GM21381 (cell line): ENCODE measurements at regions not wholly inside any gene's neighbourhood (a gene's known extent, or its start where the extent isn't known, plus 50 kb on each side); places are given as distances from the start of the nearest gene placed in this dataset.

Source experiments
- ATAC-seq: cut with Tn5 transposase; IDR thresholded peaks from one replicate; pipeline ENCODE4 v1.9.1; 2021; ENCODE audit warnings: mild to moderate bottlenecking, moderate library complexity; ENCODE audit not compliant: unreplicated experiment

DNA sequence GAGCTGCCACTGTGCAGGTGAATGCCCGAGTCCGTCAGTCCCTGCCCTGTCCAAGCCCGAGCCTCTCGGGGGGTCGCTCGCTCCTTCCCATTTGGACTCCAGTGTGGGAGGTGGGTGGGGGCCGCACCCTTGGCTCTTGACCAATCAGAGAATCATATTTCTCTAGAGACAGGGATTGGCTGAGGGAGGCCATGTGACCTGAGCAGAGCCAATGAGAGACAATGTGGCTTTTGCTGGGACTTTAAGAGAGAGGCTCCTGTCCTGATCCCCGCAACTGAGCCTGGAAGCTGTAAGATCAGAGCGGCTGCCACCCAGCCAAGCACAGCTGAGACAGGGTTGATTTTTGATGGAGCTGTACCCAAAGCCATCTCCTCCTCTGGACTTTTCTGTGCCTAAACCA lies 199.3 kb downstream of the TFAP2C start:
- no peak for ATAC-seq

DNA sequence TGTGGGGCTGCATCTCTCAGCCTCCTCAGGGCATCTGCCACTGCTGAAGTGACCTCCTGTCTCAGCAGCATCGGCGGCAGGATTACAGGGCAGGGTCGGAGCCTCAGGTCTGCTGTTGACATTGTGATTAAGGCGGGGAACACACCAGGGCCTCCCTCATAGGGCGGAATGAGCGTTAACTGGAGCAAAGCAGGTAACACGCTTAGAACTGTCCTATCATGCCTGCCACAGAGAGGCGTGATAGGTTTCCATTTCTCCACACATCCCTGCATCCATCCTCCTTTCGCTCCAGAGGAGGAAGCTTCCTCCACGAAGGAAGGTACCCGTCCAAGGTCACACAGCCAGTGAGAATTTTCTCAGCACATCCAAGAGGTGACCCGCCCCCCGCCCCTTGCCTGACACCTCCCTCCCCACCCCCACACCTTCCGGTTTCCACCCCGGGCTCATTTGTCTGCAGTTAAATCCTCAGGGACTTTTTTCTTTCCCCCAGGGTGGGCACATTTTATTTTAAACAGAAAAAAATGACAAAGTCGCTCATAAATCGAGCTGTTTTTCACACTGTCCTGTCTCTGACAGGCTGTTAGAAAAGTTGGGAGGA lies 200.8 kb downstream of the TFAP2C start:
- no peak for ATAC-seq

DNA sequence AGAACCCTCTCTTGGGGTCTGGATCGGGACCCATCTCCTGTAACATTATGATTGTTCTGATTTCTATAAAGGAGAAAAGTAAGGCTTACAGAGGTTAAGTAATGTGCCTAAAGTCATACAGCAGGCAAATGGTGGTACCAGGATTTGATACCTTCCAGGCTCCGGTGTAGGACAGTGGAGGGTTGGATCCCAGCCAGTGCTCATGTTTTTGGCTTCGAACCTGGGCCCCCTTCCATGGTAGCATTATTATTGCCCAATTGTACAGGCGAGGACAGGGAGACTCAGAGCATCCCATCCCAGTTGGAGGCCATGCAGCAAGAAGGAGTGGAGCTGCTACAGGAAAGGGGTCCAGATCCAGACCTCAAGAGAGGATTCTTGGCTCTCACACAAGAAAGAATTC lies 202.7 kb downstream of the TFAP2C start:
- no peak for ATAC-seq

DNA sequence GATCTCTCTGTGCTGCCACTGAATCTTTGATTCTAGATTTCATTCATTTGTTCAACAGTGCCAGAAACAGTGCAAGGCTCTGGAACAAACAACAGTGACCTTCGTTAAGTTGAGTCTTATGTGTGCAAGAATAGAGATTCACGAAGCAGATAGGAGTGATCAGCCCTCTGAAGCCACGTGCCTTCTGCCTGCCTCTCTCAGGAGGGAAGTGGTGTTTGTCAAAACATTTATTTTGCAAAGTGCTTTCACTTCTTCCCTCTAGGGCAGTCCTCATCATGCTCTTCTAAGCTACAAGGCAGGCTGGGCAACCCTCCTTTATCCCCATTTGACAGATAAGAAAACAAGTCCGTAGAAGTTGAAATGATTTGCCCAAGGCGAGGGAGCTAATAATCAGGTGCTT lies 204.3 kb downstream of the TFAP2C start:
- ATAC-seq, result no peak

DNA sequence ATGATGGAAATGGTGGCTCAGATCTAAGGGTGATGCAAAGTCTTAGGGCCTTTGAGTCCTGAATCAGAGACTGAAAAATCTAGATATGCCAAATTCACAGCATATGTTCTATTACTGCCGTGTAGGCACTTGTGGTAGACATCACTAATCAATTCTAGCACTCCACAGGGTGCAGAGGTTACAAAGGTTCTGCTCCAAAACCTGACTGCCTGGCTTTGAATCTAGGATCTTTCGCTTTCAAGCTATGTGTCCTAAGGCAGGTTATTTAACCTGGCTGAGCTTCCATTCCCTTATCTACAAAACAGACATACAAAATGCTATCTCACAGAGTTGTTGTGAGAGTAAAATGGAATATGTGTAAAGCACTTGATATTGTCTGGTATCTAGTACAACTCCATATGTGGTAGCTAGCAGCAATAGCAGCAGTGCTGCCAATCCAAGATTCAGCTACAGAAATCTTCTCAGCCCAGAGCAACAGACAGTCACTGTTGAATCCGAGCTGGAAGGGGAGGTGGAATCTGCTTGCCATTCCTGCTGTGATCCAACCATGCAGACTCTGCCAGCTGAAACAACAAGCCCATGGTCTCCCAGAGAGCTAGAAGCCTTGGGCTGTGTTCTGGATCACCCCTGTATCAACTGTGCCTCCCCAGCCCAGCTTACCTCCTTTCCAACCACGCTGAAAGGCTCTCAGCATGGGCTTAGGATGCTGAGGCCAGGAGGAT lies 206.9 kb downstream of the TFAP2C start:
- no peak for ATAC-seq

DNA sequence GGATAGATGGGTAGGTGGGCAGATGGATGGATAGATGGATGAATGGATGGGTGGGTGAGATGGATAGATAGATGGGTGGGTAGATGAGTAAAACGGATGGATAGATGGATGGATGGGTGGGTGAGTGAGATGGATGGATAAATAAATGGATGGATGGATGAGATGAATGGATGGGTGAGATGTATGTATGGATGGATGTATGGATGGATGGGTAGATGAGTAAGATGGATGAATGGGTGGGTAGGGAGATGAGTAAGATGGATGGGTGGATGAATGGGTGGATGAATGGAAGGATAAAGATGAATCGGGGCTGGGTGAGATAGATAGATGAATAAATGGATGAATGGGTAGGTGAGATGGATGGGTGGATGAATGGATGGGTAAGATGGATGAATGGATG lies 210.1 kb downstream of the TFAP2C start:
- ATAC-seq, result no peak

DNA sequence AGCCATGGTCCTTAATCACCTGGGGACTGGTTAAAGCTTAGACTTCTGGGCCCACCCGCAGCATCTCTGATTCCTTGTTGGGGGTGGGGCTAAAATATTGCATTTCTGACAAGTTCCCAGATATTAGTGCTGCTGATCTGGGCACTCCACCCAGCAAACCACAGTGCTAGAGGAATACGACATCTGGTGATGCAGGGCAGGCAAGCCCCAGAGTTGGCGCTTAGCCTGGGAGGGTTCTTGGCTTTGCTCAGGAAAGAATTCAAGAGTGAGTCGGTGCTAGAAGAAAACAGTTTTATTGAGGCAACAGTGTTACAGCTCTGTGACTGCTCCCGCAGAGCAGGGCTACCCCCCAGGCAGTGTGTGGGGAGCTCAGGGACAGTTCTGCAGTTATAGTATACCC lies 210.7 kb downstream of the TFAP2C start:
- ATAC-seq, result no peak

DNA sequence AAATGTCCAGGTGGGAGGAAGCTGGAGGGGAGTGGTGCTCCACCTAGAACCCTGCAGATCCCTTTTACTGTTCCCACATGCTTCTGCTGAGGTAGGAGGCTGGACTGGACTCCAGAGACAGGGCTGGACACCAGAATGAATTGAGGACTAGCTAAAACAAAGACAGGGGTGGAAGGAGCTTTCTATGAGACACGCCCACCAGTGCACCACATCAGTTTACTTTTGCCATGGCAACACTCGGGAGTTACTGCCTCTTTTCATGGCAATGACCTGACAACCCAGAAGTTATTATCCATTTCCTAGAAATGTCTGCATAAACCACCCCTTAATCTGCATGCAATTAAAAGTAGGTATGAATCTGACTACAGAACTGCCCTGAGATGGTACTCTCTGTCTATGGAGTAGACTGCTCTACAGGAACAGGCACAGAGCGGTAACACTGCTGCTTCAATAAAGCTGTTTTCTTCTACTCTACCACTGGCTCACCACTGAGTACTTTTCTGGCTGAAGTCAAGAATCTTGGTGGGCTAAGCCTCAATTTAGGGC lies 211.7 kb downstream of the TFAP2C start:
- no peak for ATAC-seq

DNA sequence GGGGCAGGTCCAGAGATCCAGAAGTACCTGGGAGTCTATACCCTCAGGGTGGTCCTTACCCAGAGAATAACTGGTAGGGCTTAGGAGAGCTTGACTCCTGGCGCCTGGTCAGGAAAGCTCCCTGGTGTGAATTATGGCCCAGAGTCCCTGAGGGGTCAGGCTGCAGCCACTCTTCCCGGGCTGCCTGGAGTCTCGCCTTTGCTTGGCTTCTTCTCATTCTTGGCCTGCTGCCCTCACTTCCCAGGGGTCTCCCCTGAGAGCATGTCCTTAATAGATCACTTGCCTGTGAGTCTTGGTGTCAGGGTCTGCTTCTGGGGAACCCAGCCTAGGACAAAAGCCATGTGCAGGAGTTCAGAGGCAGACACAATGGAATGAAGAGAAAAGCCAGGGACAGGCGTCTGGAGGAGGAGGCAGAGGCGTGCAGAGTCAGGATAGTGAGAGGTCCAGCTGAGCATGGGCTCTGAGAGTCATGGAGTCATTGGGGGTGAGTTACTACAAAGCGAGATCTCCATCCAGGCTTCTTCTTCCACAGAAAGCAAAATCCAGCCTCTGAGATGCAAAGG lies 212.3 kb downstream of the TFAP2C start:
- ATAC-seq, result no peak

DNA sequence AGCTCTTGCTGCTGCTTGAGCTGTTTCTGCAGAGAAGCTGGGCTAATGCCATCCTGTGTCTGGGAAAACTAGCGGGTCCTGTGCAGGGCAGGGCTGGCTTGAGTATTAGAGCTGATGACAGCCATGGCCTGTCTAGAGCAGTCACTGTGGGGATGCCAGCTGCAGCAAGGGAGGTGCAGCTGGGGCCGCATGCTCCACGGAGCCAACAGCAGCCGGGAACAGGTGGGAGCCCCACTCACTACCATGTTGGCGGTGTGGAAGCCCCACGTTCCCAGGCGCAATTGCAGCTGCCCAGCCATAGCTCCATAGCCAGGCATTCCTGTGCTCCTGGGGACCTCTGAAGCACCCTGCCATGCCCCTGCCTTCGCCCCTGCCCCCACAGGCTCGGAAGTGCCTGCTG lies 212.9 kb downstream of the TFAP2C start:
- no peak for ATAC-seq

DNA sequence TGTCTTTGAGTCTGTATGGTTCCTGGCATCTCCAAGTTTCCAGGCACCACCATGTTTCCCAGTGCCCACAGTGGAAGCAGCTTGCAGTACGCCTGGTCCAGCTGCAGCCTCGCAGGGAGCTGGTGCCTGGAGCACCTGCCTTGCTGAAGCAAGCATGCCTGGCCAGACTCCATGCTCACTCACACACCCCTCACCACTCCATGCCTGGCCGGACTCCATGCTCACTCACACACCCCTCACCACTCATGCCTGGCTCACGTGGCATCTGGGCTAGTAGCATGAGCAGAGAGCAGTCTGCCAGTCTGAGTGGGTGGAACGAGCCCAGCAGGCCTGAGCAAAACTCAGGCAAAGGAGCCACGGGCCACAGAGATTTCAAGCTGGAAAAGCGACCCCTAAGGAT lies 214.3 kb downstream of the TFAP2C start:
- no peak for ATAC-seq

DNA sequence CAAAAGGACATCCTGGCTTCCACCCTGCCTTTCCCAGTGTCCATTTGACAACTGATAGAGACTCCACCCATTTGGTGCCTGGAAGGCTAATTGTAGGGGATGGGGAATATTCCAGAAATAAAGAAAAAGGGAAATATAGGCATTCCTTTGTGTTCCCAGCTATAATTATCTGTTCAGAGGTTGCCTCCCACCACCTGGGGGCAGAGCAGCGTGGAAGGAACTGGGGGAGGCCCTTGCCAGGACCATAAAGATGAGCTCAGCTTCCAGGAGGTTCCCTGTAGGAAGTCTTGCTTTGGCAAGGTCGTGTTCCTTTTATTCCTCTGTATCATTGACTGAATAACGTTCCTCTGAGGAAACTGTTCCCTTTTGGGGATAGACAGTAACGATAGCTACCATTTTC lies 214.7 kb downstream of the TFAP2C start:
- ATAC-seq, result no peak

DNA sequence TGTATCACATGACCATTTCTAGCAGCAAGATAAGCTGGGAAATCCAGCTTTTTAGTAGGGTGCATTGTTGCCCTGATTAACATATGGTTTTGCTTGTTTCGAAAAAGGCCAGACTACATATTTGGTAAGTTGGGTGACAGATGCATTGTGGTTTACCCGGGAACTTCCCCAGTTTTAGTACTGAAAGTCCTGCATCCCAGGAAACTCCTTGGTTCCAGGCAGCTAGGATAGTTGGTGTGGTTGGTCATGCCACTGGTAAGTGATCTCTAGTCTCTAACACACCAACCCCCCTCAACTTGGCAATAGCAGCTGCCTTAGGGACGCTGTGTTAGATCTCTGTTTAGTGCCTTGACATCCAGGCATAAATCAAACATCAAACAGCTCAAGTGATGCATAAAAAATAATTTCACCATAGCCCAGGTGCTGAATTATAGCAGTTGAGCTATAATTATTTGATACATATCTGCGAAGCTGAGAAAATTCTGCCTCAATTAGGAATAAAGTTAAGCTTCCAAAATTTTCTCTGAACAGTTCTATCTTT lies 216.5 kb downstream of the TFAP2C start:
- no peak for ATAC-seq

DNA sequence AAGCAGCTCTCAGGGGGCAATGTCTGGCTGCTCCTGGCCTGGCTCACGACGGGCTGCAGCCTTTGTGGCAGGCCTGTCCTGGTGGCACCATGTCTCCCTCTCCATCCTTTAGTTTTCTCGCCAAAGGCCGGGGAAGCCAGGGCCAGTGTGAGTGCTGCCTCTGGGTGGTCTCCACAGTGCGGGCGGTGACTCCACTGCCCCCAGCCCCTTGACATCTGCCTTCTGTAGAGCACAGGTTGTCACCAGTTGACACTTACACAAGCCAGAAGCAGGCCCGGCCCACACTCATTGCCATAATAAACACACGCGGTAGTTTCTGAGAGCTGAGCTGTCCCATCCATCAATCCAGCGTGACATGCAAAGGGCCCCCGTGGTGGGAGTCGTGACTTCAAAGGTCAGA lies 219.5 kb downstream of the TFAP2C start:
- ATAC-seq, result no peak

DNA sequence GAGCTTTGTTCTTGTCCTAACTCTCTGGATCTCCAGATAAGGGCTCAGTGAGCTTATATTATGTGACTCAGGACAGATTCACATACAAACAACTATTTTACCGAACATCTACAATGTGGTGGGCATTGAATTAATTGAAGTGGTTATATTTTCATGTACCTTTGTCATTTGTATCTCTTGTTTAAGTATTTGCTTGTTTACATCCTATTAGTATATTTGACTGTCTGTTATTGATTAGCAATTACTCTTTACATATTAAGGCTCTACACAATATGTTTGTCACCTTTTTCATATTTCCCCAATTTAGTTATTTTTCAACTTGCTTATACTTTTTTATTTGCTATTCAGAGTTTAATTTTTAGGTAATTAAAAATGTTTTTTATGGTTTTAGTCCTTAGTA lies 222.4 kb downstream of the TFAP2C start:
- ATAC-seq, result no peak

DNA sequence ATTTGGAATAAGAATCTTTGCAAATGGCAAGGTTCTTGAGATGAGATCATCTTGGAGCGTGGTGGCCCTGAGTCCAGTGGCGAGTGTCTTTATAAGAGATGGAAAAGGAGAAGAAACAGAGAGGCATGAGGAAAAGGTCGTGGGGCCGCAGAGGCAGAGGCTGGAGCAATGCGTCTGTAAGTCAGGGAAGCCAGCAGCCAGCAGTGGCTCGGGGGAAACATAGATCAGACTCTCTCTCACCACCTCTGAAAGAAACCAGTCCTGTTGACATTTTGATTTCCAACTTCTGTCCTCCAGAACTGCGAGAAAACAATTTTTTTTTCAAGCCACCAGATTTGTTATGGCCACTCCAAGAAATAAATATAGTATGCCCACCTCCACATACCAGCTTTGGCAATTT lies 226.6 kb downstream of the TFAP2C start:
- no peak for ATAC-seq

DNA sequence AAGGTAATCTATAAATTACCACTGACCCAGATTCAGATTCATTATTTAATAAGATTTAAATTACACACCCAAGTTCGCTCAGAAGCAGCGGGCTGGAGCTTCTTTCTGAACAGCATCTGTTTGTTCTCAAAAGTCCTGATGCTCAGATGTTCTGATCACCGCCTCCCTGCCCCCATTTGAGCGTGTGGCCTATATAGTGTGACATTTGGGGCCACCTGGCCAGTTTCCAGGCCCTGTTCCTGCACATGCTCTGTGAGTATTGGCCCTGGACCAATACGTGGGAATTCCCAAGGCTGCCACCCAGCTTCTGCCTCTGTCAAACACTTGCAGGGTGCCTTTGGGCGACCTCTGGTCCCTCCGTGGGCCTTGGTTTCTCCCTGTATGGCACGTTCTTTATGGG lies 228.8 kb downstream of the TFAP2C start:
- no peak for ATAC-seq

DNA sequence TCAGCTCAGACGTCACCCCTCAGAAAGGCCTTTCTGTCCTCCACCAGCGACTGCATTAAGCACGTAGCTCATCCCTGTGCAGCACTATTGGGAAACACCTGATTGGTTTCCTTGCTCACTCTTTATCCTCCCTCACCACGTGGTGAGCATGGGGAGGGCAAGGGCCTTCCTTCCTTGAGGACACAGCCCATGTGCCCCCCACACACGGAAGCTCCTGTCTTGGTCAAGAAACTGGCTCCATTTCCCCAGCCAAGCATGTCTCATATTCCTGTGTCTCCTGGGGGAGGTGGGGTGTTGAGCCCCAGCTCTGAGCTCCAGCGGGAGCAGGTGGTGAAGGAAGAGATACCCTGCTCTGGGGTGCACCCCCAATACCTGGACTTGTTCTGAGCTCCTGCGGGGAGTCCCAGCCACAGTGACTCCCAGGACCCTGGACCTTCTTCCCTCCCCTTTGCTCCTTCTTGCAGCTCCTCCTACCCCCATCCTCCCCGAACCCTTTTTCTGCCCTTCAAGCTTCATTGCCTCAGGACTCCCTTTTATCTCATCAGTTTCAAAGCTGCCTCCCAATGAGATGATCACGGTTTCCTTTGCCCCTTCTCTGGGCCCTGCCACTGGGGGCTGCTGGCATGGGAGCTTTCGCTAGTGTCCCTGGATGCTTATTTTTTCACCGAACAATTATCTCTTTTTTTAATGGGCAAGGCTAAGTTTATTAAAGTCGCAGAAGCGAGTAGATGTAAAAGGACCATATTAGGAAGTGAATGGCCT lies 230.1 kb downstream of the TFAP2C start:
- no peak for ATAC-seq

DNA sequence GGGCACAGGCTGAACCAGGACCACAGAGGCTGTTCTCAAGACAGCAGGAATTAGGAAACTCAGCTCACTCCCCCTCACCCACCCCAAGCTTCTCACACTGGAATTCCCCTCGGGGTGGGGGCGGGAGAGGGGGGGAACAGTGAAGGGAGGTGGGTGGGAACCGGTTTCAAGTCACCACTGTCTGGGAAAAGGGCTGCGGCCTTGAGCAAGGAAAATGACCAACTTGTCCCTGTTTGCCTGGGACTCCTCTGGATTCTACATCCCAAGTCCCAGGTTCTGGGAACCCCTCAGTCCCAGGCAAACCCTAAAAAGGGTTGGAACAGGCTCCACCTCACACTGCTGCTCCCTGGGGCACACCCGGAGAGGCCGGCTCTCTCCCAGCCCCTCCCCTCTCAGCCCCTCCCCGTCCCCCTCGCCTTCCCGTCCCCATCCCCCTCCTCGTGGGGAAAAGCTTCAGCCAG lies 230.7 kb downstream of the TFAP2C start:
- no peak for ATAC-seq

DNA sequence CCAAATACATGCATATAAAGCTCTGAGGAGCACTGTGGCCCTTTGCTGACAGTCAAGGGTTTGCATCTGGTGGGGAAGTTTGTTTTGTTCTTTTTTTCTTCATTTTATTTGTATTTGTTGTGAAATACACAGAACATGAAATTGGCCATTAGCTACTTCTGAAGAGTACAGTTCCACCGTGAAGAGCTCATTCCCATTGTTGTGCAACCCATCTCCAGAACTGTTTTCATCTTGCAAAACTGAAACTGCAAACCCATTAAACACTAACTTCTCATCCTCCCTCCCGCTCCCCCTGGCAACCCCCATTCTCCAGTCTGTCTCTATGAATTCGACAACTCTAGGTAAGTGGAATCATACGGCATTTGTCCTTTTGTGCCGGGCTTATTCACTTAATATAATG lies 231.3 kb downstream of the TFAP2C start:
- ATAC-seq, result no peak

DNA sequence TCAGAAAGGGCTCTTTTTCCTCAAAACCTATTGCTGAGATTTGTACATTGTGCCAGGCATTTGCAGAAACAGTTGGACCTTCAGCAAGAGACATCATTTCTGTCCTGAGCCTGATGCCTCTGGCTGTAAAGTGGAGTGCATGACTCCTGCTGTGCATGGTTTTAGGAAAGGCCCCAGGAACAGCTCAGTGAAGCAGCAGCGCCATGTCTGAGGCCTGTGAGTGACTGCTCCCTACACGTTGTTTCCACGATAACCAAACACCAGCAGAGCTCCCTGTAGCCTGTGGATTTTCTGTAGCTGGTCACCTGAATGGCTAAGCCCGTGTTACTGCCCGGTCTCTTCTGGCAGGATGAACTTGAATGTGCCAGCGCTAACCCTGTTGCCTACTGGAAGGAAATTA lies 232.5 kb downstream of the TFAP2C start:
- no peak for ATAC-seq
